Thyroid gland (tissue), 4 donors: ENCODE measurements at regions not wholly inside any gene's neighbourhood (a gene's known extent, or its start where the extent isn't known, plus 50 kb on each side); places are given as distances from the start of the nearest gene placed in this dataset.

Experiments used
- DNase-seq, 2 donors: peaks; one replicate each; pipeline ENCODE4 v3.0.0-alpha.2; 2019
- H3K27ac ChIP-seq, 3 donors: fragments of 200-600 bp; sonication (generic); 1 replicate in 2 of 3; 2 replicates in 1 of 3; pipeline ENCODE4 v1.5.1; 2016 to 2019; ENCODE audit warnings: mild to moderate bottlenecking in 1 of 3, moderate library complexity in 1 of 3
- H3K27me3 ChIP-seq: fragments of 200-600 bp; sonication (generic); one replicate; pipeline ENCODE4 v1.5.1; 2019
- H3K36me3 ChIP-seq, 2 donors: fragments of 200-600 bp; sonication (generic); one replicate each; pipeline ENCODE4 v1.5.1; 2016 to 2019
- H3K4me1 ChIP-seq, 2 donors: fragments of 200-600 bp; sonication (generic); one replicate each; pipeline ENCODE4 v1.5.1; 2017 to 2019
- H3K4me3 ChIP-seq, 3 donors: fragments of 200-600 bp; sonication (generic); replicated peaks in 1 of 3; 1 replicate in 2 of 3; 2 replicates in 1 of 3; pipeline ENCODE4 v1.5.1; 2016; ENCODE audit warnings: mild to moderate bottlenecking in 1 of 3
- H3K9me3 ChIP-seq: fragments of 200-600 bp; sonication (generic); one replicate; pipeline ENCODE4 v1.5.1; 2017
- POLR2A ChIP-seq, 2 donors: fragments of 450-650 bp; IDR thresholded peaks; one replicate each; pipeline ENCODE4 v1.6.1; 2017; ENCODE audit warnings: antibody characterized with exemption in 2 of 2, mild to moderate bottlenecking in 2 of 2, moderate library complexity in 1 of 2
- WGBS, 2 donors: methylation state at CpG; one replicate each; pipeline ENCODE4 v1.1.5; 2017; 5-methylcytosine and 5-hydroxymethylcytosine counted together
- intact Hi-C: fragments of 100-400 bp; cut with DNase I; formaldehyde crosslinking; loops from one replicate; pipeline ENCODE4 v1.15.1; 2023
- TF ChIP-seq, protein P1 (sequence below), 6 experiments: fragments of 200-600 bp in 3 of 6; fragments of 450-650 bp in 3 of 6; sonication (generic) in 3 of 6; IDR thresholded peaks; one replicate each; pipeline ENCODE4 v1.5.1; 2016 to 2019; ENCODE audit warnings: antibody characterized with exemption in 6 of 6, mild to moderate bottlenecking in 2 of 6, inconsistent platforms in 1 of 6, moderate library complexity in 1 of 6

DNA sequence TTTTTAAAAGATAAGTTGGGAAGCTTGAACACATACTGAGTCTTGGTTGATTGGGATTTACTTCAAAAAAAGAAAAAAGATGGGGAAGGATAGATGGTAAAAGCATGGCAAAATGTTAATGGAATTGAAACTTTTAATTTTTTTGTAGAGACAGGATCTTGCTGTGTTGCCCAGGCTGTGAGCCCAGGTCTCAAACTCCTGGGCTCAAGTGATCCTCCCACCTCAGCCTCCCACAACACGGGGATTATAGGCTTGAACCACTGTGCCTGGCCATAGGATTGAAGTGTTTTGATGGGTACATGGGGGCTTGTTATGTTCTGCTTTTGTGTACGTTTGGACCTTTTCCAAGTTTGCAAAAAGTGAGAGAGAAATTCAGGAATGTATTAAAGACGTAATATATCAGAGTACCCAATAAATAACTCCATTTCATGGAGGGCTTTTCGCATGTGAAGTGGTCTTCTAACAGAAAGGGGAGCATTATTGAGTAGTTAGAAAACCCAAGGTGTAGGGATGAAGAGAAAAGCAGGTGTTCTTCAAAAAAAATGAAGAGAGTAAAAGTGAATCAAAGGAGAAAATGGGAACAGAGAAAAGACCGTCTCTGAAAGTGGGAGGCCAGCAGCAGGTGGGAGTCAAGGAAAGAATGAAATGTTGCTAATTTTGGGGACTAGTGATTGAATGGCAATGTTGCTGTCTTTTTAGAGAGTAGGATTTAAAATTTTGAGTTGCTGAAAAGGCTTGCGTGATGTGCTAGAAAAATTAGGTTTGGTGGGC, 55.2 kb downstream of the GARRE1 start:
- no peaks in the 10 kb centered on the region for H3K36me3 ChIP-seq
- no peak overlapping the region for H3K4me3 ChIP-seq
- no peak for DNase-seq
- intact Hi-C loops = no loop called here
- H3K27ac ChIP-seq = peak overlapping the region in 1 of 3 donors; percentile 44
- TF ChIP-seq POLR2A (IDR thresholded peaks at IDR 0.05) = no peak
- TF ChIP-seq, protein P1, sequence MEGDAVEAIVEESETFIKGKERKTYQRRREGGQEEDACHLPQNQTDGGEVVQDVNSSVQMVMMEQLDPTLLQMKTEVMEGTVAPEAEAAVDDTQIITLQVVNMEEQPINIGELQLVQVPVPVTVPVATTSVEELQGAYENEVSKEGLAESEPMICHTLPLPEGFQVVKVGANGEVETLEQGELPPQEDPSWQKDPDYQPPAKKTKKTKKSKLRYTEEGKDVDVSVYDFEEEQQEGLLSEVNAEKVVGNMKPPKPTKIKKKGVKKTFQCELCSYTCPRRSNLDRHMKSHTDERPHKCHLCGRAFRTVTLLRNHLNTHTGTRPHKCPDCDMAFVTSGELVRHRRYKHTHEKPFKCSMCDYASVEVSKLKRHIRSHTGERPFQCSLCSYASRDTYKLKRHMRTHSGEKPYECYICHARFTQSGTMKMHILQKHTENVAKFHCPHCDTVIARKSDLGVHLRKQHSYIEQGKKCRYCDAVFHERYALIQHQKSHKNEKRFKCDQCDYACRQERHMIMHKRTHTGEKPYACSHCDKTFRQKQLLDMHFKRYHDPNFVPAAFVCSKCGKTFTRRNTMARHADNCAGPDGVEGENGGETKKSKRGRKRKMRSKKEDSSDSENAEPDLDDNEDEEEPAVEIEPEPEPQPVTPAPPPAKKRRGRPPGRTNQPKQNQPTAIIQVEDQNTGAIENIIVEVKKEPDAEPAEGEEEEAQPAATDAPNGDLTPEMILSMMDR (IDR thresholded peaks at IDR 0.05) = no peak
- H3K9me3 ChIP-seq = no peaks in the 10 kb centered on the region
- peaks cover 6 to 32% of the 10 kb centered on the region in 2 donors for H3K4me1 ChIP-seq
- WGBS, 2 donors = 94 to 95% methylated on average over 6 of the region's 6 CpGs
- no peaks in the 10 kb centered on the region for H3K27me3 ChIP-seq

DNA sequence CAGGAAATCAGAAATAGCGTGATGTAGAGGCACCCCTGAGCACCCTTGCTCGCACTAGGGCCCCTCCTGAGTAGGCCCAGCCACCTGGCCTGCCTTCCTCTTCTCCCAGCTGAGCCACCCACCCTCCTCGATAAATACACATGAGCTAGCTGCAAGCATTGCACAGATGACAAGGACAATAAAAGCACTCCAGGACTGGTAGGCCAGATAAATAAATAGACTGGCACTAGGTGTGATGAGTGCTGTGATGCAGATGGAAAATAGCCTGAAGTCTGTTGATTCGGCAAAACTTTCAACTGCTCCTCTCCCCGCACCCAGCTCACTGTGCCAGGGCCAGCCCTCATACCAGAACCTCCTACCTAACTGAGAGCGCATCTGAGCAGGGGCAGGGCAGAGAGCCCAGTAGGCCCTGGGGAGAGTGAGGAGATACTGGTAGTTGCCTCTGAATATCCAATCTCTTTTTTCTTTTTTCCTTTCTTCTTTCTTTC, 54.5 kb upstream of the GPI start:
- DNase-seq = peak in 1 of 2 donors; percentile 34
- TF ChIP-seq, protein P1 (IDR thresholded peaks at IDR 0.05) = no peak
- TF ChIP-seq POLR2A (IDR thresholded peaks at IDR 0.05) = no peak
- no peak overlapping the region for H3K4me3 ChIP-seq
- H3K27ac ChIP-seq = peak overlapping the region in 1 of 3 donors; percentile 44
- peaks cover 6 to 32% of the 10 kb centered on the region in 2 donors for H3K4me1 ChIP-seq
- intact Hi-C loops = no loop called here
- 78 to 91% methylated on average over 6 of the region's 6 CpGs for WGBS, 2 donors
- H3K27me3 ChIP-seq = no peaks in the 10 kb centered on the region
- no peaks in the 10 kb centered on the region for H3K36me3 ChIP-seq
- H3K9me3 ChIP-seq = no peaks in the 10 kb centered on the region

DNA sequence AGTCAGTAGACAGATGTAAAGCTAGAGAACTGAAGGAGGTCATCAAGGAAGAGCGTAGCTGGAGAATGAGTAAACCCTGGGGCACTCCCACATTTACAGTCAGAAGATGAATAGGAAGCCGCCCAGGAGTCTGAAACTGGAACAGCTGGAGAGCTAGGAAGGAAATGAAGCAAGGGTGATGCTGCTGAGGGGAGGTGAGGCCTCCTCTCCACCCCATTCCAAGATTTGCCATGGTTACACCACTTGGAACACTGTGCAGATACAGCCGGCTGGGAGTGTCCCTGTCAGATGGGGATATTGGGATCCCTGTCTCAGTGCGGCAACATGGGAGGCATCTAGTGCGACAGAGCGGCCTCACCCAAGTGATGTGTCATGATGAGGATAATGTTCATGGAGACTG, 51.8 kb upstream of the GPI start:
- no peak for DNase-seq
- TF ChIP-seq POLR2A (IDR thresholded peaks at IDR 0.05) = no peak
- TF ChIP-seq, protein P1 (IDR thresholded peaks at IDR 0.05) = no peak
- WGBS, 2 donors = 86 to 87% methylated on average over 6 of the region's 6 CpGs
- Histone ChIP-seq H3K9me3 (no peaks in the 10 kb centered on the region), H3K4me3 (no peak overlapping the region), H3K36me3 (no peaks in the 10 kb centered on the region), H3K27me3 (no peaks in the 10 kb centered on the region), H3K4me1 (peaks cover 12 to 40% of the 10 kb centered on the region in 2 donors), H3K27ac (peak overlapping the region in 1 of 3 donors; percentile 3)
- intact Hi-C loops = no loop called here

DNA sequence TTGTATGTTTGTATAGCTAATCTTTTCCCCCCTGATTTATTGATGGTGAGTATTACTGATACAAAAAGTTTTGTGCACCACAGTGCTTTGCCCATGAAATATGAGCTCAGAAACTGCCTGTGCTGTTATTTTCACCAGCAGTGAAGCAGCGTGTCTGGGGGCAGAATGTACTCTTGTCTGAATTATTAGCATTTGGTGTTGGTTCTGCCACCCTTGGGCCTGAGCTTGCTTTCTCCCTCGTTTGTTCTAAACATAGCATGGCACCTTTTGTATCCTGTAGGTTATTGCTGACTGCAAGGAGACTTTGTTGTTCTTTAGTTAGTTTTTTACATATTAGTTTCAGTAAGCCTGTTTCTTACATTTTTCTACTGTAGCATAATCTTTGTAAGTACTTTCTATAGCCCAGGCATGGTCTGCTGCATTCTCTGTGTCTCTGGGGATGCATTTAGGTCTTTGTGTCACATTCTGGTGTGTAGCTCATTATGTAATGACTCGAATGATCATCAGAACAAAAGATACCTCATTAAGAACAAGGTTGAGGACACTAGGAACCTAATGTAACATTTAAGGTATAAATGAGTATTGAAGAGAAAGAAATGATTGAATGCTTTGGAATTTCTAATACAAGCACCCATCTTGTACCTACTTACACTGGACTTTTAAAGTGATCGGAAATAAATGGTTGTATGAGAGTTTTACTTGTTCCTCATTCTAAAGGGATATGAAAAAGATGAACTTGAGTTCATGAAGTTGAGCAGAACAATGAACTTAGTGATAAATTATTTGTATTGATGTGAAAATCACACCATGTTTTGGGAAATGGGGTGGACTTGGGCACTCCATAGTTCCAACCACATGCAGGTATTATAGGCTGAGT, 50.3 kb upstream of the GPI start:
- Histone ChIP-seq H3K9me3 (no peaks in the 10 kb centered on the region), H3K27ac (no peak overlapping the region), H3K4me3 (no peak overlapping the region), H3K4me1 (peaks cover 17 to 42% of the 10 kb centered on the region in 2 donors), H3K36me3 (no peaks in the 10 kb centered on the region), H3K27me3 (no peaks in the 10 kb centered on the region)
- intact Hi-C loops = no loop called here
- DNase-seq = no peak
- TF ChIP-seq POLR2A (IDR thresholded peaks at IDR 0.05) = no peak
- TF ChIP-seq, protein P1 (IDR thresholded peaks at IDR 0.05) = no peak
- WGBS, 2 donors = 78 to 91% methylated on average over 4 of the region's 4 CpGs
